ENCODE measurements at regions not wholly inside any gene's neighbourhood (a gene's known extent, or its start where the extent isn't known, plus 50 kb on each side); places are given as distances from the start of the nearest gene placed in this dataset.
"Not testable (repeated sequence)": the region's sequence is repeated elsewhere in the genome, so short reads cannot be mapped to it uniquely, and the experiment has no call there.

DNA sequence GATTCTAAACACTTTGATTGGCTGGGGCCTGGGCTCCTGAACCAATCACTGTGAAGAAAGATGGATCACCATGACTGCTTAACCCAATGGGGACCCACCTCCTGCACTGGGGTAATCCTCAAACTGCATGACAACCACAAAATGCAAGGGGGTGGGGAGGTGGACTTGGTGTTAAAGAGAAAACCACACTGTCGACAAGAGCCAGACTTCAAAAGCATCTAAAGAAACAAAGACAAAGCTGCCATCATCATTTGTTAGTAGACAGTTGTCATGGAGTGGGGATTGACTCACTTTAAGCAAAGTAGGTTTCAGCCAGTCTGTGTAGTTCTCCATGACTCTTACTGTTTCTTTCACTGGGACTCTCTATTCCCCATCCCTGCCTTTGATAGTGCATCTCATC is 433.8 kb downstream of the PLPP3 start:
- DNase-seq = no peak

DNA sequence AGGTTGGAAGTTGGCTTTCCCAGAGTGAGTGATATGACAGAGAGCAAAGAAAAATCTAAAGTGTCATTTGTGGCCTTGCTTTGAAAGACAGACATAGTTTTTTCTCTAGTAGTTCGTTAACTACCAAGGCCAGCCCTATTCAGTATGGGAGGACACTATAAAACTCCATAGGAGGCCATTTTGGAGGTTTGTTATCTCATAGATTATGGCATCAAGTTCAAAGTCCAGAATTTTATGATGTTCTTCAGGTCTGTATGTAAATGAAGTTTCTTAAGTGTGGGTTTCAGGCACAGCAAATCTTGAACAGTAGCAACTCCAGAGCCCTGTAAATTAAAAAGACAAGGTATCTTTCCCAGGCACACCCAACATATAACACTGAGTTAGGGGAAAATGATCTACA is 437.1 kb downstream of the PLPP3 start:
- DNase-seq = no peak

DNA sequence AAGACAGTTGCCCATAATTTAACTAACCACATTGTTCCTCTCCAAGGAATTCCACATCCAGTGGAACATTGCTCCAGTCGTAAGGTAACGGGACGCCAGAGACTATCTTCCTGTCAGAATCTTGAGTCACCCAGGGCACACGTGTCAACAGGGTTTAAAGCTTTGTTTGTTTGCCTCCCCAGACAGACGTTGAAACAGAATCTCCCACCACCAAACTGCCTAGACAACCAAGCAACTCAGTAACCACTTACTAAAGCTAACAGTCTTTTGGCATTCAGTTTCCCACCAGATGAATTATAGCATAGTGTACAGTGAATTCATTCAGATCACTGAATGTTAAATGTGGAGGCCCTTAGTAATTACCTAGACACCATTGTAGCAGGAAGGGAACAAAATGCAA is 439.5 kb downstream of the PLPP3 start:
- no peak for DNase-seq

DNA sequence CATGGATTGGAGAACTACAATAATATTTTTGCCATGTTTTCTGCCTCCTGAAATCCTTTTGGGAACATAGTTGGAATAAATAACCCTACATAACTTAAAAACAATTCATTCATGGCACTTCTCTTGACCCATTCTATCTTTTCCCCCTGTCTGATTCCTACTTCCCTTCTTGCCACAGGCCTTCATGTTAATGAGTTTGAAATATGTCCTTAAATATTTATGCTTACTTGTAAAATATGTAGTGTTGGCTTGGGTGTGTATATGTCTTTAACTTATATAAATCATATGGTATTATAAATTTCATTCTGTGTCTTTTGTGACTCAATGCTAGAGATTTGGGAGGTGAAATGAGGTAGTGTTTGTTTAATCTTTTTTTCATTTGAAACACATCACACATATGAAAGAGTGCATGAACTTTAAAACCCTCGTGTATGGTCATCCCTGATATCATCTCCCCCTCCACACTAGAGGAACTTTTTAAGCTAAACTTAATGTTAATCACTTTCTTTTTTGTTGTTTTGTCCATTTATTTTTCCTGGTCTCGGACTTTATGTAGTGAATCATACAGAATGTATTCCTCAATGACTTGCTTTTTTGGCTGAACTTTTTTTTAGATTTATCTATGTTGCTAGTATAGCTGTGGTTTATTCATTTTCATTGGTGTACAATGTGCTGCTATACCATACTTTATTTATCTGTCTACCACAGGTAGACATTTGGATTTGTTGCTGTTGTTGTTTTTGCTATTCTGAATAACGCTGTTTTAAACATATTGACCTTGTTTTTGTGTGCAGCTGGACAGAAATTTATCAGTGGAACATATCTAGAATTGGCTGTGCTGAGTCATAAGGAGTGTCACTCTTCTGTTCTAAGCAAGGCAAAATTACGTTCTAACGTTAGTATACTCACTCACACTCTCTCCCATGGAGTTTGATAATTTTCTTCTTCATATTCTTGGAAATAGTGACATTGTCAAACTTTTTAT is 441.6 kb downstream of the PLPP3 start:
- DNase-seq = no peak

DNA sequence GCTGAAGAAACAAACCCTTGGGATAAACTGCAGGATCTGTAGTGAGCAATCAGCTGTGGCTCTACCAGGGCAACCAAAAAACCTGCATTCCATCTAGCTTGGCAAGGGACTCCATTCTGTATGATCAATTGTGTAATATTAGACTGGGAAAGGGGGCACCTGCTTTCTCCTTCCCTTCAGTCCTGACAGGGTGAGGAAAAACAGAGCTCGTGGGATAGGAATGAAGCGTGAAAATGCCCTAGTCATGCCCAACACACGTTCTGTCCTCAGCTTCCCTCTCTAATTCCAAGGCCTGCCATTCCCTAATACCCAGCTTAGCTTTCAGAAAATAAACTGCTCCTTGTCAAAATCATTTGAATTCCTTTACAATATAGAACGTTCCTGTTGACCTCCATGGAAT is 442.3 kb downstream of the PLPP3 start:
- no peak for DNase-seq

DNA sequence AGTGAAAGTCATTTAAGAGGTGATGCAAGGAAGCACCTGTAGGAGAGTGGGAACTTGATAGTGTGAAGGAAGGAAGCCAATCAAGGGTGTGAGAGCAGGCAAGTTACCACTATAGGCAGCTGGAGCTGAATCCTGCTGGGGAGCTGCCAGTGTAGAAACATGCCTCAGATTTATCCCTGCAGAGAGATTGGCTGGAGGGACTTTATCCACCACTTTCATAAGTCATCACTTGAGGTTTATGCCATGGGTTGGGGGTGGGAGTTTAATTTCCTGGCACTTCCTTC is 443.6 kb downstream of the PLPP3 start:
- DNase-seq = no peak

DNA sequence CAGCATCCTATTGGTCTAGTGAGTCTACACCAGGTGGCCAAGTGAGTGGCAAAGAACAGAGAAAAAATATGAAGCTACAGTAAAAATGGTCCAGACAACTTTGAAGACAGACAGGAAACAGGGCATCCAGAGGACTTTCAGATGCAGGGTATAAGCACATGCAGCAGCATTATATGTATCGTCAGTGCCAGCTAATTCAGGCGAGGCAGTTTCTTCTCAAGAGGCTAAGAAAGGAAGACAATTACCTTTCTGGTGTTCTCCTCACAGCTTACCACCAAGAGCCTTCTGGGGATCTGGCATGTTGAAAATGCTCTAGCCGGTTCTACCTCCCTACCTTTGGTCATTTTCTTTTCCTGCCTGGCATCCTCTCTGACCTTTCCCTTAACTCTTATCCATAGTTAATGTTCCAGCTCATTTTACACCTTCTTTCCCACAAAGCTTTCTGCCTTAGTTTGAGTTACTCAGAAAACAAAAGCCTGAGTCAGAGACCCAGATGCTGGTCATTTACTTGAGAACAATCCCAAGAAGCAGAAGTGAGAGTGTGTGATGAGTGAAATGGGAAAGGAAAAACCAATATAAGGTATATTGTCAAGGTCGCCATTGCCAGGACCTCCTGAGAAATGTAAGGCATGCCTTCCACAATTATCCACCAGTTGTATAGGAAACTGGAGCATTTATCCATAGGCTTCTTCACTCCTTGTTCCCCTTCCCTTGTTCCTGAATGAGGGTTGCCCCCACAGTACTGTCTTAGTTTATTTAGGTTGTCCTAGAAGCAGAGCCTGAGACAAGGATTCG is 444.1 kb downstream of the PLPP3 start:
- no peak for DNase-seq

DNA sequence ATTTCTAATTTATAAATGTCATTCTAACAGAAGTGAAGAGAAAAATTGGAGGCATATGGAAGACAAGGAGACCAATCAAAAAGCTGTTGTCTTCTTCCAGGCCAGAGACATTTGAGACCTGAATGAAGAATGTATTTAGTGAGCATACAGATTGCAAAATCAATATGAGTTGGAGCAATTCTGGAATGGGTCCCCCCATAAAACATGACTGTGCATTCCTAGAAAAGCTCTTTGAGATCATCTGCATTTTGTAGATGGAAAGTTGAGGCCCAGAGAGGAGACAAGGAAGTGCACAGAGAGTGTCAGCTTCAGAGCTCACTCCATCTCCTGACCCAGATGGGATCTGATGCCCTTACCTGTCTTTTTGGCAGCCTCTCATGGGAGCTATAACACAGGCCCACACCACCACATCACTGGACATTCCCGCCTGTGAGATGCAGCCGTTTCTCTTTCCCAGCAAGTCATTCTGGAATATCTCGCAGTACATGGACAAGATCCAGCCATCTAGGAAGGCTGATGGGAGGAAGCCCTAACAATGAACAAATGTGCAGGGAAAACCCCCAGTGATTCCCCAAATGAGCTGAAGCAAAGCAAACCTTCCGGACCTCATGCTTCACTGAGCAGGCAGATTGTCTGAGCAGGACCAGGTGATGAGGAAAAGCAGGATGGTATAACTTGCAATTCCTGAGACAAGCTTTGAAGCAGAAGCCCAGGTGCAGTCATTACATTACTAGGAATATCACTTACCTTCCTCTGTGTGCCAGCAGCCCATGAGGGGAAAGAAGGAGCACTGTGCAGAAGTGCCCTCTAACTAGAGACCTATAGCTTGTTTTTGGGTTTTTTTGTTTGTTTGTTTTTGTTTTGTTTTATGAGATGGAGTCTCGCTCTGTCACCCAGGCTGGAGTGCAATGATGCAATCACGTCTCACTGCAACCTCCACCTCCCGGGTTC is 445.6 kb downstream of the PLPP3 start:
- DNase-seq = no peak

DNA sequence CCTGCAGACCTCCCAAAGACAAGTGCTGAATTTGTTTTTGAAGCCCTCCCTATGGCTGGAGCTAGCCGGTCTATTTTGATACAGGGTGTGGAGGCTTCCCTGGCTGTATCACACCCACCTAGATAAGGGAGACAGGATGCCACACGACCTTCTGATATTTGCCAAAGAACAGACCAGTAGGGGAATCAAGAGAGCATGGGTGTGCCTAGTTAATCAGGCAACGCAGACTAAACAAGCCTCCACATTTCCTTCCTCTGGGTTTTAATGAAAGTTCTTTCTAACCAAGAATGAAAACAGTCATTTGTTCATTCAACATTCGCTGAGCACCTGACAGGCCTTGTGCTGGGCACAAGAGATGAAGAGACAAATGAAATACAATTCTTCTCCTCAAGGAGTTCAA is 446.8 kb downstream of the PLPP3 start:
- no peak for DNase-seq

DNA sequence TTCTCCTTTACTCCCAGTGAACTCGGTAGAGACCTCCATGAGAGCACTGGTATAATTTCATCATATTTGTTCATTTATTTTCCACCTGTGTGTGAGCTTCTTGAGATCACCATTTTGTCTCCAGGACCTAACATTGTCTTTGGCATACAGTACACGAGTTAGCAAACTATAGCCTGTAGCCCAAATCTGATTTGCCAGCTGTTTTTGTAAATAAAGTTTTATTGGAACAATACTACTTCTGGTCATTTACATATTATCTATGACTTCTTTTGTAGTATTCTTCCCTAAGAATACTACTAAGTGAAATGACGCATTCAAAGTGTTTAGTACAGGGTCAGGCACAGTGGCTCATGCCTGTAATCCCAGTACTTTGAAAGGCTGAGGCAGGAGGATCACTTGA is 449.5 kb downstream of the PLPP3 start:
- DNase-seq = no peak

DNA sequence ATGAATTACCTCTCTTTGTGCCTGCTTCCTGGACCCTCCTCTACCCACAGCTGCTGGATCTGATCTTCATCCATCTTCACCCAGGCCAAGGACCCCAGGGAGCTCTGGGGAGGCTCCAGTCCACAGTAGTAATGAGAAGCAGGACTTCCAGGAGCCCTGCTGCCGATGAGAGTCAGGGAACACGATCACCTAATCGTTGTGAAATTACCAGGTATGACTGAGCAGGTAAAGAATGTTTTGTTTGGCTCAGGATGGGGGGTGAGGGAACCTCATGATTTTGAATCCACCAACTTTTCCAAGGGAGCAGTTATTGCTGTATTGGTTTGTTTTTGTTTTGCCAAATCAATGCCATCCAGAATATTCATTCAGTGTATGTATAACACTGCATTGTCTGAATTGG is 454.0 kb downstream of the PLPP3 start:
- no peak for DNase-seq

DNA sequence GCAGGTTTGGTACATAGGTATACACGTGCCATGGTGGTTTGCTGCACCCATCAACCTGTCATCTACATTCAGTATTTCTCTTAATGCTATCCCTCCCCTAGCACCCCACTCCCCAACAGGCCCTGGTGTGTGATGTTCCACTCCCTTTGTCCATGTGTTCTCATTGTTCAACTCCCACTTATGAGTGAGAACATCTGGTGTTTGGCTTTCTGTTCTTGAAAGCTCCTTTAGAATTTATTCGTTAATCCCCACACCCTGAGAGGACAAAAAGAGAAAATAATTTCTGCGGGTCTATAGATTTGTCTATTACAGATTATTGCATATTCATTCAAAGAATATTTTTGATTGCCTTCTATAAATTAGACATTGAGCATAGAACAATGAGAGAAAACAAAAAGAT is 455.5 kb downstream of the PLPP3 start:
- DNase-seq = no peak

DNA sequence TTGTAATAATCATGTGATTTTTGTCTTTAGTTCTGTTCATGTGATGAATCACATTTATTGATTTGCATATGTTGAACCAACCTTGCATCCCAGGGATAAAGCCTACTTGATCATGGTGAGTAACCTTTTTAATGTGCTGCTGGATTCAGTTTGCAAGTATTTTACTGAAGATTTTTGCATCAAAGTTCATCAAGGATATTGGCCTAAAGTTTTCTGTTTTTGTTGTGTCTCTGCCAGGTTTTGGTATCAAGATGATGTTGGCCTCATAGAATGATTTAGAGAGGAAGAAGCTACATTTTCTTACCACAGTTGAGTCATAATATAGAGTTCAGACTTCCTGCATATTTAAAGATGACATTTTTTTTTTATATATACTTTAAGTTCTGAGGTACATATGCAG is 455.9 kb downstream of the PLPP3 start:
- DNase-seq = no peak

DNA sequence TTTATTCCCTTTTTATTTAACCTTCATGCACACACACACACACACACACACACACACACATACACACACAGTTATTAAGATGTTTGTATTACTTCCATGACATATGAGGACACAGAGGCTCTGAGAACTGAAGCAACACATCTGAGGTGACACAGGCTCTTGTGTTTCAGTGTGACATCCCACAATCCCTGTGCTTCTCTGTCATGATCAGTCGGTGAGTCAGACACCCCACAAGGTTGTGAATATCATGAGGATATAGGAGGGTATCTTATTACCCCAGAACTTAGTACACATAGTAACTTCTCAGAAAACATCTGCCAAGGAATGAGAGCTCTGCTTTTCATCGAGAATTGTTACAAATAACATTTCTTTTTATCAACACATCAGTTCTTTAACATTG is 459.3 kb downstream of the PLPP3 start:
- DNase-seq = no peak

DNA sequence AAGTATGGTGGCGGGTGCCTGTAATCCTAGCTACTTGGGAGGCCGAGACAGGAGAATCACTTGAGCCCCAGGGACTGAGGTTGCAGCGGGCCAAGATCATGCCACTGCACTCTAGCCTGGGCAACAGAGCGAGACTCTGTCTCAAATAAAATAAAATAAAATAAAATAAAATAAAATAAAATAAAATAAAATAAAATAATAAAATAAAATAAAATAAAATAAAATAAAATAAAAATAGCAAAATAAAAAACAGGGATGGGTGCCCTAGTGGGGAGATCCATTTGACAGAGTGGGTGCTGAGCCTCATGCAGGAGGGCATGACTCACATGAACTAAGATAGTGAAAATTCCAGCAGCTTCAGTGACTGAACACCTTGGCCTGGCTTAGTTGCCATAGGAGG is 460.7 kb downstream of the PLPP3 start:
- not testable (repeated sequence) for DNase-seq

DNA sequence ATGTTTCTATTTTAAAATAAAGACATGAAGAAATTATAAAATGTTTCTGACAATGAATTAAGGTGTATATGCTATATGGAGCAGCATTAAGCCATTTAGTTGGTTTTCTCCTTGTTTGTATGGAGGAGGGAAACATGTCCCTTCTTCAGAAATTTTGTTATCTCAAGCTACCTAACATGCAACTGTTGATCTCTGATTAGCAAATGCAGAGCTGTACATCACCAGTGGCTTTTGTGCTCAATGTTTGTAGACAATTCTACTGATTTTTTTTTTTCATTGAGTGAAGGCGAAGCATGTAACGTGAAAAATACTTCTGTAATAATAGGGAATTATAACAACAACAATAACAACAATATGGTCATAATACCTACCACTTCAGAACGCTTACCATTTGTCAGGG is 463.7 kb downstream of the PLPP3 start:
- DNase-seq = no peak

DNA sequence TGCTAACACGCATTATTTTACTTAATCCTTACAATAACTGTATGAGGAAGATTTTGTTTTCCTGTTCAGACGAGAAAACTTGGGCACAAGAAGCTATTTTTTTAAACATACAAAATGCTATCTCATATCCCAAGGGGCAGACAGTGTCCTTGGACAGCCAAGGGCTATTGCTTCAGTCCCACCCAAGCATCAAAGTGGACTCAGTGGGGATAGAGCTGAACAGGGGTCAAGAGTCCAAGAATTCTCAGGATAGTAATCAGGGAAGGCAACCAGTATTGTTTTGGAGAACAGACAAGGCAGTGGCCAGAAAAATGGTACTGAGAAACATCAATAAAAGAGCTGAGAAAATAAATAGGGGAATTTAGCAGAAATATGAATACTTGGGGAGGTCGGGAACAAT is 465.7 kb downstream of the PLPP3 start:
- no peak for DNase-seq

DNA sequence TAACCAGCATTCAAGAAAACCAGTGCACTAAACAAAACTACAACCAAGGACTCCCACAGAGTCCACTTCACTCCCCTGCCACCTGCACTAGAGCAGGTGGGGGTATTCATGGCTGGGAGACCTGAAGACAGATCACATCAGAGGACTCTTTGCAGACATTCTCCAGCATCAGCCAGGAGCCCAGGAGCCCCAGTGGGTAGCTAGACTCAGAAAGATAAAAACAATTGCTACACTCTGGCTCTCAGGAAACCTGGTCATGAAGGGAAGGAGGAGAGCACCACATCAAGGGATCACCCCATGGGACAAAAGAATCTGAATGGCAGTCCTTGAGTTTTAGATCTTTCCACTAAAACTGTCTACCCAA is 472.1 kb downstream of the PLPP3 start:
- DNase-seq = no peak

DNA sequence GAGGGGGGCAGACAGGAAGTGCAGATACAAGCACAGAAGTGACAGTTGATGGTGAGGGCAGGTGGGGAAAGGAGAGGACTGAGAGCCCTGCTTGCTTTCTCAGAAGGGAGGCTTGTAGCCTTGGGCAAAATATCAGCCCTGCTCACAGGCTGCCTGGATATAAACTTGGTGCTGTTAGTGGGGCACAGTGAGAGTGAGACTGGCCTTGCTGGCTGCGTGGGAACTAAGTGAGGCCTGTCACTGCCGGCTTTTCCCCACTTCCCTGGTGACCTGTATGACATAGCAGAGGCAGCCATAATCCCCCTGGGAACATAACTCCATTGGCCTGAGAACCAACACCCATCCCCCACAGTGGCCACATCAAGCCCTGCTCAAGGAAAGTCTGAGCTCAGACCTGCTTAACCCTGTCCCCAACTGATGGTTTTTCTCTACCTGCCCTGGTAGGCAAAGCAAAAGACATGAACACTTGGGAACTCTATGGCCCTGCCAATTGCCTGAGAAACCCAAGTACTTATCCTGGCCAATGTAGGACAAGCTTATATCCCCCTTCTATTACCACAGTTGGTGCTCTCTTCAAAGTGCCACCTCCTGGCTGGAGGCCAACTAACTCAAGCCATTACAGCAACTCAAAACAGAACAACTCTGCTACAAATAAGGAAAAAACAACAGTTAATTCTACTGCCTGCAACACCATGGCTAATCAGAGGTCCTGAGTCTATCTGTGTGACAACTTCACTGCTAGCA is 472.7 kb downstream of the PLPP3 start:
- DNase-seq = no peak

DNA sequence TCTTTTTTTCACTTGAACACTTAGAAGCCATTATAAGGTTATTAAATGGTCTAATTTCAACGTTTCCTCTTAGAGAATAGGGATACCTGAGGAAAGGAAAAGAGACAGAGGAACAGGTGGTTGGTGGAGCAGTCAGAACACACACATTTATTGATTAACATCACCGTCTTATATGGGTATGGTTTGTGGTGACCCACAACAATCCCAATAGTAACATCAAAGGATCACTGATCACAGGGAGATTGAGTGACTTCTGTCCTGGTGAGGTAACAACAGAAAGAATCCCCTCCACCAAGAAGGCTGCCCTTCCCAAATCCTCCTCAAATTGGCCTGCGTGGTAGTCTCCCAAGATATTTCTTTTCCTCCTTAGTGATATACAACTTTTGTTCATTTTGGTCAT is 474.0 kb downstream of the PLPP3 start:
- no peak for DNase-seq

DNA sequence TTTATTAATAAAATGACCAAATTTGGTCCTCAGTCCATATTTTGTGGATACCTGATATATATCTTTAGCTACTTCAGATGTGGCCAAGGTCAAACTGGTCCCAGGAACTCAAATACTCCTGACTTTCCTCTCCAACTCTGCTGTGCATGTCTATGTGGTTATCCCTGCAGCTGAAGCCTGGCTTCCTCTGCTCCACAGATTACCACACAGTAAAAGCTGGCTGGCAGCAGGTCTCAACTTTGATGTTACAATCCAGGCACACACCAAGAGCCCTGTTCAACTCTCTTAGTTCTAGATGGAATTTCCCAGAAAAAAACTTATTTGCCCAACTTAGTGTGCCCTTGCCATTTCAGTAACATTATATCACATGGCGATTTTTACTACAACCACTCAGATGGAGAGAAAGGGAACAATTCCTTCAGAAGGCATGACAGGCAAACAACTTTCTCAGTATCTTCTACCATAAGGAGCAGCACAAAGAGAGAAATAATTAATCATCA is 479.5 kb downstream of the PLPP3 start:
- no peak for DNase-seq

DNA sequence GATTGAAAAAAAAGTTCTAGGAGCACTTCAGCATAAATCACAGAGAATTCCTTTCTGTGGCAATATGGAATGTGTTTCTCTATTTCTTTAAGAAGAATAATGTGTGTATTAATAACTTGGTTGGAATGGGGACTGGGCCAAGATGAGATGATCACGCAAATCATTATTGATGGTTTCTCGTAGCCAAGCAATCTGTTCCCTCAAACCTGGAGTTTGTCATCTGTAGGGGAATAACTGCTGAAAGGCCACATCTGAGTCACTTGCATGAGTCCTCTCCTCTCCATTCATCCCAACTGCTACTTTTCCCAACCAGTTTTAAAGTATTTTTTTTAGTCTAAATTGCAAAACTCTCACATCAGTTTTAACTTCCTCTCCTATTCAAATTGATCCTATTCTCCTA is 480.4 kb downstream of the PLPP3 start:
- DNase-seq = no peak
